HG03108 (cell line): ENCODE measurements at regions not wholly inside any gene's neighbourhood (a gene's known extent, or its start where the extent isn't known, plus 50 kb on each side); places are given as distances from the start of the nearest gene placed in this dataset.

Experiments
- ATAC-seq: cut with Tn5 transposase; IDR thresholded peaks from one replicate; pipeline ENCODE4 v1.9.1; 2021; ENCODE audit warnings: moderate library complexity; ENCODE audit not compliant: unreplicated experiment

DNA sequence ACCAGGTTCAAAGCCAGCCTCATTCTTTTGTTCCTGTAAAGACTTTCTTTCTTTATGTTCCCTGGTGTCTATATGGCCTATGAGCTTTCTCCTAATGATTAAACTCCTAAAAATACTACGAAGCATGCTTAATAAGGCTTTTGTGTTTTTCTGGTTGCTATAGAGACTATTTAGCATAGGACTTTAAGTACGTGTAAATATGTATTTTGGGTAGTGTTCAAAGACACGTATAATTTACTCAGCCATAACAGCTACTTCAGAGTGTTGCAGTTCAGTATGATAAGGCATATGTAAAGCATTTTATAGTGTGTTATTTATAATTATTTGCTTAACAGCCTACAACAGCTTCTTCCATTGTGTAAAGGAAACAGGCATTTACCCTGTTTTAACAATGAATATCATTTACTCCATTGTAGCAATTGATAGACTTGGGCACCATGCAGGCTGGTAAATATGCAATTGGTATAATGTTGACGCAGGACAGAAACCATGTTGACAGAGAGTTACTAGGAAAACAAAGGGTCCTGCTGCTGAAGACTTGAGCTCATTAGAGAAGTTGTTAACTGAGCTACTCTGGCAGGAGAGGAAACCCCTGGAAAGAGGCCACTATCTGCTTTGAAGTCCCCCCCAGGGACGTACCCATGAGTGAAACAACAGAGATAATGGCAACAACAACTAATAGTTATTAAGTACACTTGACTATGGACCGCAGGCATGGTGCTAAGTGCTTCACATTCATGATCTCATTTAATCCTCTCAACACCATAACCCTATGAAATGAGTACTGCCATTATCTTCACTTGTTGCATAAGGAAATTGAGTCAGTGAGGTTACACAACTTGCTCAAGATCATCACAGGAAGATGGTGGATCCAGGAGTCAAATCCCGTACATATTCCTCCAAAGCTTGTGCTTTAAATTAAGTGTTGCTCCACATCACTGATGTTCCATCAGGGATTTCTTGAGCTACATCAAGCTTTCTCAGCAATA is 342.2 kb upstream of the DYNLRB2 start:
- ATAC-seq: no peak

DNA sequence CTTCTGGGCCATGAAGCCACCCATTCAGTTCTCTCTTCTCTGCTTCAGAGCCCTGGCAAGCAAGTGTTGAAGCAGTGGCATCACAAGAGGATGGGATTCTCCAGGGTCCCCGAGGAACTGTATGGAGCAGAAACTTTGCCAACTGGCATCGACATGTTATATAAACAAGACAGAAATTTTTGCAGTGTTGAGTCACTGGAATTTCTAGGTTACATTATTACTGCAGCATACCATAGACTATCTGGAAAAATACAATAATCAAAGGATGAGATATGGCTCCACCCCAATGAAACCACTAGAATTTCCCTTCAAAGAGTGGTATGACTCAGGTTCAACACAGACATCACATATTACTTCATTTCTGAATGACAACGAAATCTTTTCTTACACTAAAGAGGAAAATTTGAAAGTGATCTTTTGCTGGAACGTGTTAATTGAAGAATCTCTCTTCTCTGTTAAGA is 343.0 kb upstream of the DYNLRB2 start:
- no peak for ATAC-seq

DNA sequence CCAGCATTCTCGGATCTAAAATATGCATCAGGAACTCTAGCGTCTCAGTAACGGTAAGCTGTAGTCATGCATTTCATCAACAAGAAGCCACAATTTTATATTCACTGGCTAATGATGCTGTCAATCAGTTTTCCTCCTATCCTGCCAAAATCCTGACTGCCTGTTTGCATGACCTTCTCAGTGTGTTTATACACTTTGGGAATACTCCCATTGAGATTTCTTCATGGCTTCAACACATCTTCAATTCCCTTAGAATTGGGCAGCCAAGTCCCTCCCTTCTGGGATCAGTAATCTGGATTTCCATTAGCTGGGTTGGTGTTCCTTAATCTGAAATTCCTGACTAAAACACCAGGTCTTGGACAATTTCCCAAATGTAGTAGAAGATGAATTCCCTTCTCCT is 348.9 kb upstream of the DYNLRB2 start:
- no peak for ATAC-seq

DNA sequence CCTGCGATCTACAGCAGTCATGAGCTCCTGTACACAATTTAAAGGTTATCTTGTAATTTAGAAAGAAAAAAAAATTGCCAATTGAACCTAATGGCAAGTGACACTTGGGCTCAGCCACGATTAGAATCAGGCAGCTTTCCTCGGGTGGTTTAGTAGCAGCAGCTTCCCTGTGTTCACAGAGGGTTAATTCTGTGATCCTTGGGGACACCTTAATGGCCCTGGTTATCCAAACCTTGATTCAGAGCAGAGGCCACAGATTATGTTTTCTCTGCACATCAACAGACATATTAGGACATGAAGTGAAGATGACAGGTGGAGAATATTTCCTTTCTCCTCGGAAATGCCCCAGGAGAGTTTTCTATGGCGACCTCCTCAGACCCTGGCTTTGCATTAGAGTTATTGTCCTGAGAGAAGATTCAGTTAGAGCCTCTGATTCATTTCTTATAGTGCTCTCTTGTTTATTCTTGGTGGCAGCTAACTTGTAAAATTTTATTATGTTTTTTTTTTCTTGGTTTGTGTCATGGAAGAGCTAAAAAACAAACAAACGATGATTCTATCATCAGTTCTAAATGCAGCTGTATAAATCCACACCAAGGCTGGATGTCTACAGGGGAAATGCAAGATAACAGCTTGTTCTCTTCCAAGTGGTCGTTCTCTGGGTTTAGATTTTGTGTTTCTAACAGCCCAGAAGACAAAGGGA is 351.2 kb upstream of the DYNLRB2 start:
- ATAC-seq: no peak

DNA sequence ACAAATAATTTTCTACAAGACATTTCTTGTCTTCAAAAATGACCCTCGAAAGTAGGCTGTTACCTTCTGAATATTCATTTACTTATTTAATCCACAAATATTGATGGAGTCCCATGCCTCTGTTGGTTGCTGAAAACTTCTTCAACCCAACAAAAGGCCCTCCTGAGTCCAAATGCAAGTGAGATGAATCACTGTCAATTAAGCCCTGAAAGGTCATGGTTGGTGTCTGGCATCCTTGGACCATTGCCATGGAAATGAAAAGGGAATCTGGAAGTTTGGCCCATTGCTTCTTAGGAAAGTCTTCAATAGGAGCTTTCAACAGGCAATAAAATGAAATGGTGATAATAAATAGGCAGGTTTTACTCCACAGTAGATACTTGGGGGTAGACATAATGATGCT is 364.7 kb upstream of the DYNLRB2 start:
- no peak for ATAC-seq

DNA sequence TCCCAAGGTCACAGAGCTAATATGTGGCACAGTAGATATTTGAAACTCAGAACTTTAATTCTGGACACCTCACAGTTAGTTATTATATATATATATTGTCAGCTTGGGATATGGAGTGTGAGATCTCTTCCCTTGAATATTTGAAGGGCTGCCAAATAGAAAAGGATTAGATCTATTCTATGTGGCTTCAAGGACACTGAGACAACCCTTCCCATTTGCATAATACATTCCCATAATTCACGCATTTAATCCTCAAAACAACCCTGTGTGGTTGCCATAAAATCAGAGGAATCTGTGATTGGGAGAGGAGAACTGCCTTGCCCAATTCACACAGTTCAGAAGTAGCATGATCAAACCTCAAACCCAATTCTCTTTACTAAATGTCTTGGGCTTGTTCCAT is 365.8 kb upstream of the DYNLRB2 start:
- ATAC-seq: no peak

DNA sequence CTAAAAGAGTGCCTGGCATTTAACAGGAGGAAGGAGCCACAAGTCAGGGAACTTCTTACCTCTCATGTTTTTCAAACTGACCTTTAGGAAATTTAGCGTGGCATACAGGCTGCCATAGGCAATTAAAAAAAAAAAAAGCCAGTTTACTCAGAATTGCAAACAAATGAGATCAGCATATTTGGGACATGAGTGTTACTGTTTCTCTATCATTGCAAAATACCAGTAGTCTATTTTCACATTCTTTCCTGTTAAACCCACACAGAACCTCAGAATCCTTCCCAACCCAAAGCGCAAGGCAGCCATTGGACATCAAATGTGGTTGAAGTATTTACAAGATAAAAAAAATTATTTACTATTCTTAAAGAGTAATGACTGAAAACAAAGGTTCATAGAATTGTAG is 366.4 kb upstream of the DYNLRB2 start:
- no peak for ATAC-seq

DNA sequence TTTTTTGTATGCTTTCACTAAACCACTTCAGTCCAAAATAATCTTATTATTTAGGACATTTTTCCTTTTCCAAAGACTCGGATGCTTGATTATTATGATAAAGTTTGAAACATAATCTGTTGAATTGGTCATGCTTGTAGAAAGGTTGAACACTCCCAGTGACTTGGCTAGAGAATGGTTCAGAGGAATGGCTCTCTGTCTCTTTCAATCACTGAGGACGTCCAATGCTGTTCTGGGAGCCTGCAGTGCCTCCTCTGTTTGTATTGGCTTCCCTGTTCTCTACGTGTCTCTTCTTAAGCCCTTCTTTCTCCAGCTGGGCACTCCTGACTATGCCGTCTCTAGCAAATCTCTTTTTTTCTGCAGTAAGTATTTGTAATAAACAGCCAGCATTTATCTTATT is 369.0 kb upstream of the DYNLRB2 start:
- ATAC-seq: no peak

DNA sequence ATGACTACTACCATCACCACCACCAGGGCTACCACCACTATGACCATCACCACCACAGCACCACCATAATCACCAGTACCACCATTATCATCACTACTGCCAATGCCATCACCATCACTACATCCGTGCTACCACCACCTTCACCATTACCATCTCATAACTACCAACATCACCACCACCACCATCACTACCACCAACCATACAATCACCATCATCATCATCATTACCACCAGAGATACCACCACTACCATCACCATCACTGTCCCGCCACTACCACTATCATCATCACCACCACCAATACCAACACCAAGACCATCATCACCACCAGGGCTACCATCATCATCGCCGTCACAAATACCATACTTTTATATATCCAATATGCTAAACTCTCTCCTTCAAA is 369.6 kb upstream of the DYNLRB2 start:
- no peak for ATAC-seq

DNA sequence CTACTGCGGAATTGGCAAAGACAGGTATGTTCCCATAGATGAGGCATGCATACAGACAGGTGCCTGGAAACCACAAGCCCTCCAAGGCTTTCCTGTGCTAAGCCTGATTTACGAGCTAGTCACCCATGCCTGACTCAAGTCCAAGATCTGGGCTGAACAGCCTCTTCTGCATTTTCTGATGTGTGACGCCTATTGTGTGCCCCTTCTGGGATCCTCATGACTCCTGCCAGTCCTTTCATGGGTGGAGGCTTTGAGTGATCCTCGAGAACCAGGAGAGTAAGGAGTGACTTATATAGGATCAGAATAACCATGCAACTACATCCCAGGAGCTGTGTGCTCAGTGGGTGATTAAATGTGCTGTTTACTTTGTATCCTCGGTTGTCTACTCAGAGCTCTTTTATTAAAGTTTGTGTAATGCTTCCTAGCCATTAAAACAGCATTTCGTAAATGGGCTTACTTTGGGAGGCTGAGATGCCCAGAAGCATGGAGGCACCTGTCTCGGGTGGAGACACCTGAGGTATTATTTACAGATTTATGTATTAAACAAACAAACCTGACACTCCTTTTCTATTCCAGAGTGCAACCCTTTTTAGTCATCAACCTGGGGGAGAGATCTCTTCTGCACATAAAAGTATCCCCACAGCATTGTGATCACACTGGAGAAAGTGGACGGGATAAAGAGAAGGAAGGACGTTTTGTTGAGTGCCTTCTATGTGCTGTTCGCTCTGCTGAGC is 373.0 kb upstream of the DYNLRB2 start:
- ATAC-seq: no peak

DNA sequence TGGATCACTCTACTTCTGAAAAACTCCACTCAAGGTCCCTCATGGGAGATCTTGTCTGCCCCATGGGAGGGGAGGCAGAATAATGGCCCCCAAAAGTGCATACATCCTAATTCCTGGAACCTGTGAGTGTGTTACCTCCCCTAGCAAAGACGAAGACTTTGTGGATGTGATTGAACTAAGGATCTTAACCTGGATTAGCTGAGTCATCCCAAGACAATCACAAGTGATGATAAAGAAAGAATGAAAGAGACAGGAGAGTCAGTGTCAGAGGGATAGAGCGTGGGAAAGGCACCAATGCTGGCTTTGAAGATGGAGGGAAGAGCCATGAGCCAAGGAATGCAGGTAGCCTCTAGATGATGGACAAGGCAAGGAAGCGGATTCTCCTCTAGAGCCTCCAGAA is 374.7 kb upstream of the DYNLRB2 start:
- ATAC-seq: no peak

DNA sequence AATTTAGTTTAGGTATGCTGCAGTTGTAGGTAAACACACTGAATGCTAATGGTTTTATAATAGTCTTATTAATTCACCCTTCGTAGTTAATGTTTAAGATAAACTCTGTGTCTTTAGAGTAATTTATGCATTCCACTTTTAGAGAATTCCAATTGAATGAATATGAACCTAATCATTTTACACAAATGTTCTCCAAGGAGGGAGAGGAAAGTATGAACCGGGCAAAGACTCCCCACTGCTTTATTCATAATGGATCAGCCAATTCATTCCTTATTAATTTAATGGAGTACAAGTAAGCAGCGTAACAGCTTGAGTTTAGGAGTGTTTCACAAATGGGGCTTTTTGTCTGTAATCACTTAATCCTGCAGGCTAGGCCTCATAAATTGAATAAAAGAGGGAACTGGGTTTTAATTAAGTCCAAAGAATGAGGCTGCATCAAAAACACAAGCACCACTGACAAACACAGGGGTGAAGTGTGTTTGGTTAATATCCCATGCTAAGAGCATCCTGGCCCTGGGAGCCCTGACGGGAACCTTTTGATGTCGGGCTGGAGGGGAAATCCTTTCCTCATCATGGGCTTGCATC is 375.7 kb upstream of the DYNLRB2 start:
- ATAC-seq: no peak

DNA sequence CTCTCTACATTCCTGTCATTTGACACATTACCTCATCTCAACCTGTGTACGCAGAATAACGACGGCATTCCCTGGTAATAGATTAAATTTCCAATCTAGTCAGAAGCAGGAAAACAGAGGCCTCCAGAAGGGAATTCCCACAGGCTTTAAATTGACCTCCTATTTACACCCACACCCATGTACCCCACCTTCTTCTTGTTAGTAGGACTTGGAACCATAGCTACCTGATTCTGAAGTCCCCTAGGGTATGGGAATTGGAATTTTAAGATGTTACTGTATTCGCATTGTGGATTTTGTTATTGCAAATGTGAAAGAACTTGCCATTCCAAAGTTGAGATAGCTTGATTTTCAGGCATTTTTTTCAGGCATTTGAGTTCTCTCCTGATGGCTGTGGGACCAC is 377.5 kb upstream of the DYNLRB2 start:
- ATAC-seq: no peak

DNA sequence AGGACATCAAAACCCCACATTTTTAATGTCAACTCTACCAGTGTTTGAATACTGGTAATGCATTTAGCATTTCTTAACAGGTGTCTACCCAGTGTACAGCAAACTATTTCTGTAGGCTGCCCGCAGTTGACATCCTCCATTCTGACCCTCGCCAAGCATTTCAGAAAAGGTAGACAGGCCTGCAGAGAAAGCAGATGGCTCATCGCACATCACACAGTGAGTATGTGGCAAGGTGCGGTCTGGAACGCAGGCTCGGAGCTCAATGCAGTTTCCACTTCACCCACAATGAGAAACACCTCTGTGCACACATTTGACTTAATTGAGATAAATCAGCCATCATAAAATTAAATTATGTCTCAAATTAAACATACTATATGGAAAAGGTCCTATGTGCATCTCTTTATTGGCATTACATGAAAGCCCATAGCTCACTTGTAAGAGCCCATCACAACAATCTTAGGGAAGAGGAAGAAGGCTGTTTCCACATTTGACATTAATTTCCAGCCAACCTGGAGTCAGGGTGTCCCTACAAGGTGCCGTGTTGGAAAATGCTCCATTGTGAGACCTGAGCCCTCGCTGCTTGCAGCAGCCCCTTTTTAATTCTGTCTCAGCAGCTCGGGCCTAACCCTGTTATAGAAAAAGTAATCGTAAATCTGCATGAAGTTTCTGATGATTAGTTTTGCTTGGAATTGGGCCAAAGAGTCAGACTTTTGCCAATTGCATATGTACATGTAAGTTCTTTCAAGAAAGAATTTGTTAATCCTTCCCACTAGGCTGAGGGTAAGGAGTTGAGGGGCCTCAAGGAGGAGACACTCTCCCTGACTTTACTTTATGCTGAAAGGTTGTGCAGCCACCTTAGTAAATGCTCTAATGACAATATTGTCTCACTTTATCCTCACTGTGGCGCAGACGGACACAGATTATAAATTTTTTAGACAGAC is 378.7 kb upstream of the DYNLRB2 start:
- no peak for ATAC-seq

DNA sequence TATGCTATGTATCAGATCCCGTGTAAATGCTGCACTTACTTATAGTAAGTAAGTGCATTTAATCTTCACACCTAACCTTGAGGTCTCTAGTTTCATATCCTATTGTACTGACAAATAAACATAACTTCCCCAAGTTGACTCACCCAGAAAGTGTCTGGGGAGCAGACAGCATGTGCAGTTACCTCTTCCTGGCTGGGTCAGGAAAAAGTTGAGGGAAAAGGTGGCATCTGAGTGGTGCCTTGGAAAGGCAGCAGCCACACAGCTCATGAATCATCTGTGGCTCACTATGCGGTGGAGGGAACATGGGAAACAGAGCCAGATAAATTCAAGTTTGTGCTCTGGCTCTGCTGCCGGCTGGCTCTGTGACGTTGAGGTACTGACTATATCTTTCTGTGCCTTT is 382.0 kb upstream of the DYNLRB2 start:
- no peak for ATAC-seq

DNA sequence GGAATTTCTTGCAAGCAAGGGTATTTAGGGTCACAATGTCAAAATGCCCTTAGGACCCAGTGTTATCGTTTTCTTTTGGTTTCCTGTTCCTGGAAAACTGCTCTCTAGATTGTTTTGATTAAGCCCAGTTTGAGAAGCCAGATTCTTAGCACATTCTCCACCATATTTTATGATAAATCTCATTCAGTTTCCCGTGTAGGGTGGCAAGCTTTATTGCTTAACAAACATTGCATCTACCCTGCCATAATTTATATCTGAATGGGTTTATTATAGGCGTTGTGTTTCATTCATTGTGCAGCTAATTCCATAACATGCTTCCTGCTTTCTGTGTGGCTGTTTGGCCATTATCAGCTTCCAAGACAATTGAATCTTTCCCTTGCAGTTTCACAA is 389.1 kb upstream of the DYNLRB2 start:
- ATAC-seq: no peak

DNA sequence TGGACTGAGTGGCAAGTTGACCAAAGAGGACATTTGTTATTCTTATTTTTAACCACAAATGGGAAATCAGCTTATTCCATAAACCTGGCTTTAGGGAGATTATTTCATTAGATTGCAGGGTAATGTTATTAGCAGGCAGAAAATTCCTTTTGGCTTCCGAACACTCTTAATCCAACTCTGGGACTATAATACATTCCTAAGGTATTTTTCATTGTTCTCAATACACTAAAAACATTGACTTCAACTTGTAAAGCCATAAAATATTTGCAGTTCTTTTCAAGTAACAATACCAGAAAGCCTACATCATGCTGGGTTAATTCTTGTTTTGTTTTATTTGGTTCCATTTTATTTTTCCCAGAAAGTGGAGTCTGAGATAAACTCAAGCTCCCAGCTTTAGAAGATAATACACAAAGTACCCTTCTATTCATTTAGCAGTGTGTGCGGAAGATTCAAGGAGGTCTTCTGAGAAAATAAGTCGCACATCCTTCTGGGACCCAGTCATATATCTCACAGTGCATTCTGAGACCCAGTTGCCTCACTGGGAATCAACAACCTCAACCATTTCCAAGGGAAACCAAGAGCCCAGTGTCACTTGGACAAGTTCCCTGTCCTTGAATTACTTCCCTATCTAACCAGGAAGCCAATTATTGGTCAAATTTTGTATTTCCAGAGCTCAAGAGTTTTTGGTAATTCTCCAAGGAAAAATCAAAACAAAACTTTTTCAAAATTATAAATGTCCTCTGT is 389.6 kb upstream of the DYNLRB2 start:
- ATAC-seq: no peak

DNA sequence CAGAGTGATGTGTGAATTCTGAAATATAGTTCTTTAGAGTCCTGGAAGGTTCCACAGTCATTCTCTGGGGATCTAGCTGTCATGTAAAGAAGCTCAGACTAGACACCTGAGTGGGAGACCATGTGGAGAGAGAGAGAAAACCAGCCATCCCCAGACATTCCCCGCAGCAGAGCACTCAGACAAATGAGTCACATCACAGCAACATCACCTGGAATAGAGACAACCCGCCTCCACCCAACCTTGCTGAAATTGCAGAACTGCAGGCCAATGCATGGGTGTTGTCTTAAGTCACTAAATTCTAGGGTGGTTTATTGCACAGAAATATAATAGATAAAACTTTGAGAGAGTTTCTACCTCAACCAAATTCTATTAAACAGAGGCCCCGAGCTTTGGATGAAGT is 392.0 kb upstream of the DYNLRB2 start:
- ATAC-seq: no peak

DNA sequence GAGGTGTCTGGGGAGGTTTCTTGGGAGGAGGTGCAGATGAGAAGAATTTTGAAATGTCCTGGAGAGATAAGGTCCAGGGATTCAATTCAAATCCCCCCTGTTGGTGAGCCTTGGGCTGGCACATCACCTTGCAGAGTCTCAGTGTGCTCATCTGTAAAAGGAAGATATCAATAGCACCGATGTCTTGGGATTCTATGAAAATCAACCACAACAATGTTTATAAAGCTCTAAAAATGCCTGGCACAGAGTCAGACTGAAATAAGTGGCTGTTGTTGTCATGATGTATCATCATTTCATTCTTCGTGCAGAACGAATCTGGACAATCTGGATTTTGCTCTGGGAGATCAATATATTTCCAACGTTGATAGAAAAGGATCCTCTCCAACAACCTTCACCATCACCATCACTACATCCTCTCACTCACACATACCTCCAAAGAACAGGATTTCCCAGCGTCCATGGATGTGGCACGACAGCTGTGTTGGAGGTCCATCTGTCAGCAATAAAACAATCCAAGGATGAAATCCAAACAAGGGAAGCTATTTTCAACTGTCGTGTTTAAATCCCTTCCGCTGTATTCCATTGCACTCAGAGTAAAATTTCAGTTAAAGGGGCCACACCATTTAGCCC is 393.7 kb upstream of the DYNLRB2 start:
- no peak for ATAC-seq
